ENCODE measurements at regions not wholly inside any gene's neighbourhood (a gene's known extent, or its start where the extent isn't known, plus 50 kb on each side); places are given as distances from the start of the nearest gene placed in this dataset.

GRCh38 chr16:73151225-73151624 lies 103.3 kb upstream of the ZFHX3 start:
- BruUV-seq (replicated peaks), result no TSS peak
- DNase-seq (ENCODE audit: low read depth, low spot score), result no peak
- H3K4me2 ChIP-seq (ENCODE audit: control insufficient read depth, insufficient read depth), result no peak overlapping the region
- ChIA-PET CTCF (no interaction called here), POLR2A (no interaction called here), SMC1A (ENCODE audit: uncharacterized antibody, unreplicated experiment) (no interaction called here), RAD21 (ENCODE audit: unreplicated experiment) (no interaction called here)
- H4K20me1 ChIP-seq (ENCODE audit: control insufficient read depth, insufficient read depth), result no peaks in the 10 kb centered on the region
- 24% methylated on average over 5 of the region's 5 CpGs for WGBS (ENCODE audit: insufficient coverage, insufficient replicate concordance, low lambda C conversion rate, missing lambda C conversion rate)
- H3K27ac ChIP-seq (ENCODE audit: control insufficient read depth, insufficient read depth), result no peak overlapping the region
- H3K27me3 ChIP-seq (replicated peaks in 1 of 2; ENCODE audit: control insufficient read depth in 2 of 2, insufficient read depth in 2 of 2, low read length in 1 of 2), result no peaks in the 10 kb centered on the region; a peak in 1 of 4 replicates
- no peak overlapping the region for H3K4me3 ChIP-seq
- FAIRE-seq, result no peak
- no peaks in the 10 kb centered on the region for H3K79me2 ChIP-seq (ENCODE audit: control insufficient read depth, insufficient read depth, low read length)
- no peak overlapping the region for H3K9ac ChIP-seq (ENCODE audit: control insufficient read depth, insufficient read depth, low read length)
- intact Hi-C loops (cut with micrococcal nuclease; ENCODE audit: unreplicated experiment) (no loop called here), in situ Hi-C loops (cut with MboI) (no loop called here)
- no peaks in the 10 kb centered on the region for H3K9me3 ChIP-seq (replicated peaks; ENCODE audit: control insufficient read depth, insufficient read depth, low read length)
- H3K36me3 ChIP-seq (ENCODE audit: control insufficient read depth in 2 of 2, insufficient read depth in 2 of 2, low read length in 1 of 2), result no peaks in the 10 kb centered on the region
- TF ChIP-seq RAD51 (IDR thresholded peaks at IDR 0.05), result no peak
- no peak for TF ChIP-seq PKNOX1 (IDR thresholded peaks at IDR 0.05)
- TF ChIP-seq ZBED1 (IDR thresholded peaks at IDR 0.05; ENCODE audit: borderline replicate concordance), result no peak
- TF ChIP-seq BACH1 (IDR thresholded peaks at IDR 0.05; ENCODE audit: borderline replicate concordance), result no peak
- no peak for TF ChIP-seq NFYB (IDR thresholded peaks at IDR 0.05; ENCODE audit: insufficient read depth, low read depth, low read length)
- no peaks in the 10 kb centered on the region for H3K4me1 ChIP-seq (ENCODE audit: control insufficient read depth, insufficient read depth, low read length)
- no peak overlapping the region for H2AFZ ChIP-seq (ENCODE audit: control insufficient read depth, low read depth, low read length)
- ATAC-seq, result no peak

GRCh38 chr16:73150786-73151185 lies 102.9 kb upstream of the ZFHX3 start:
- no peak for ATAC-seq
- POLR2A ChIA-PET, result no interaction called here
- TF ChIP-seq POLR2AphosphoS5 (IDR thresholded peaks at IDR 0.05; ENCODE audit: low read length), result no peak
- no peak for TF ChIP-seq IRF3 (IDR thresholded peaks at IDR 0.05)
- no peak for TF ChIP-seq KDM1A (IDR thresholded peaks at IDR 0.05; ENCODE audit: borderline replicate concordance)
- no peak for TF ChIP-seq BHLHE40 (IDR thresholded peaks at IDR 0.05; ENCODE audit: borderline replicate concordance in 1 of 2, low read depth in 2 of 2, low read length in 1 of 2)
- TF ChIP-seq NR2C1 (IDR thresholded peaks at IDR 0.05), result no peak
- no peak for TF ChIP-seq CBFB (IDR thresholded peaks at IDR 0.05; ENCODE audit: low read depth)
- no peak for TF ChIP-seq PAX5 (IDR thresholded peaks at IDR 0.05; ENCODE audit: borderline replicate concordance, low read depth, low read length)
- no peak for TF ChIP-seq ZBTB11 (CRISPR knock-in tag; IDR thresholded peaks at IDR 0.05)
- no peak for TF ChIP-seq RAD21 (IDR thresholded peaks at IDR 0.05; ENCODE audit: insufficient read depth, low read depth, low read length)
- TF ChIP-seq PML (IDR thresholded peaks at IDR 0.05; ENCODE audit: low read length), result no peak

More at GRCh38 chr16:73150786-73151185, 102.9 kb upstream of the ZFHX3 start:
- FAIRE-seq, result no peak
- H3K9me3 ChIP-seq (replicated peaks; ENCODE audit: control insufficient read depth, insufficient read depth, low read length), result no peaks in the 10 kb centered on the region
- no peak overlapping the region for H3K27ac ChIP-seq (ENCODE audit: control insufficient read depth, insufficient read depth)
- no peak overlapping the region for H3K9ac ChIP-seq (ENCODE audit: control insufficient read depth, insufficient read depth, low read length)
- no peaks in the 10 kb centered on the region; a peak in 1 of 4 replicates for H3K27me3 ChIP-seq (replicated peaks in 1 of 2; ENCODE audit: control insufficient read depth in 2 of 2, insufficient read depth in 2 of 2, low read length in 1 of 2)
- H3K79me2 ChIP-seq (ENCODE audit: control insufficient read depth, insufficient read depth, low read length), result no peaks in the 10 kb centered on the region
- no peaks in the 10 kb centered on the region for H3K4me1 ChIP-seq (ENCODE audit: control insufficient read depth, insufficient read depth, low read length)
- no peak overlapping the region for H2AFZ ChIP-seq (ENCODE audit: control insufficient read depth, low read depth, low read length)
- CTCF ChIA-PET, result no interaction called here
- no peak overlapping the region for H3K4me3 ChIP-seq
- no TSS peak for BruUV-seq (replicated peaks)
- DNase-seq (ENCODE audit: low read depth, low spot score), result no peak
- SMC1A ChIA-PET (ENCODE audit: uncharacterized antibody, unreplicated experiment), result no interaction called here
- no peaks in the 10 kb centered on the region for H4K20me1 ChIP-seq (ENCODE audit: control insufficient read depth, insufficient read depth)
- no peak overlapping the region for H3K4me2 ChIP-seq (ENCODE audit: control insufficient read depth, insufficient read depth)
- RAD21 ChIA-PET (ENCODE audit: unreplicated experiment), result no interaction called here
- intact Hi-C loops (cut with micrococcal nuclease; ENCODE audit: unreplicated experiment), result no loop called here
- no peaks in the 10 kb centered on the region for H3K36me3 ChIP-seq (ENCODE audit: control insufficient read depth in 2 of 2, insufficient read depth in 2 of 2, low read length in 1 of 2)
- in situ Hi-C loops (cut with MboI), result no loop called here
- WGBS (ENCODE audit: insufficient coverage, insufficient replicate concordance, low lambda C conversion rate, missing lambda C conversion rate), result 64% methylated on average over 4 of the region's 4 CpGs
